ENCODE measurements at regions not wholly inside any gene's neighbourhood (a gene's known extent, or its start where the extent isn't known, plus 50 kb on each side); places are given as distances from the start of the nearest gene placed in this dataset.

- Histone ChIP-seq H3K4me2 (ENCODE audit: insufficient read depth, low read length) (no peak overlapping the region), H3K9me3 (ENCODE audit: low read depth, low read length) (peaks cover 3% of the 10 kb centered on the region), H4K20me1 (ENCODE audit: insufficient read depth, low read length) (no peaks in the 10 kb centered on the region), H3K4me3 (ENCODE audit: insufficient read depth, low read length) (no peak overlapping the region), H3K27me3 (ENCODE audit: insufficient read depth, low read length) (no peaks in the 10 kb centered on the region), H3K36me3 (ENCODE audit: insufficient read depth, low read length) (no peaks in the 10 kb centered on the region), H3K27ac (ENCODE audit: low read depth, low read length) (no peak overlapping the region), H2AFZ (ENCODE audit: low read length) (no peak overlapping the region), H3K79me2 (ENCODE audit: insufficient read depth, low read length) (no peaks in the 10 kb centered on the region), H3K4me1 (ENCODE audit: insufficient read depth, low read length) (no peaks in the 10 kb centered on the region)
- DNase-seq (ENCODE audit: insufficient read length, low spot score, missing footprints) = no peak
- no peak for TF ChIP-seq CTCF (IDR thresholded peaks at IDR 0.05; ENCODE audit: extremely low read depth, low read depth, low read length)
Measured at GRCh38 chr21:23822760-23823159, 1784.5 kb downstream of the MRPL39 start.

GRCh38 chr21:23817337-23817736 lies 1789.9 kb downstream of the MRPL39 start:
- H3K4me2 ChIP-seq (ENCODE audit: insufficient read depth, low read length) = no peak overlapping the region
- no peak overlapping the region for H2AFZ ChIP-seq (ENCODE audit: low read length)
- DNase-seq (ENCODE audit: insufficient read length, low spot score, missing footprints) = no peak
- no peaks in the 10 kb centered on the region for H4K20me1 ChIP-seq (ENCODE audit: insufficient read depth, low read length)
- no peaks in the 10 kb centered on the region for H3K36me3 ChIP-seq (ENCODE audit: insufficient read depth, low read length)
- no peak overlapping the region for H3K27ac ChIP-seq (ENCODE audit: low read depth, low read length)
- H3K4me3 ChIP-seq (ENCODE audit: insufficient read depth, low read length) = no peak overlapping the region
- no peaks in the 10 kb centered on the region for H3K4me1 ChIP-seq (ENCODE audit: insufficient read depth, low read length)
- no peak for TF ChIP-seq CTCF (IDR thresholded peaks at IDR 0.05; ENCODE audit: extremely low read depth, low read depth, low read length)
- H3K9me3 ChIP-seq (ENCODE audit: low read depth, low read length) = no peaks in the 10 kb centered on the region
- H3K27me3 ChIP-seq (ENCODE audit: insufficient read depth, low read length) = no peaks in the 10 kb centered on the region
- no peaks in the 10 kb centered on the region for H3K79me2 ChIP-seq (ENCODE audit: insufficient read depth, low read length)

- Histone ChIP-seq H3K9me3 (ENCODE audit: low read depth, low read length) (no peaks in the 10 kb centered on the region), H3K27ac (ENCODE audit: low read depth, low read length) (no peak overlapping the region), H3K27me3 (ENCODE audit: insufficient read depth, low read length) (no peaks in the 10 kb centered on the region), H3K4me1 (ENCODE audit: insufficient read depth, low read length) (no peaks in the 10 kb centered on the region), H3K36me3 (ENCODE audit: insufficient read depth, low read length) (no peaks in the 10 kb centered on the region), H3K4me2 (ENCODE audit: insufficient read depth, low read length) (no peak overlapping the region), H3K4me3 (ENCODE audit: insufficient read depth, low read length) (no peak overlapping the region), H3K79me2 (ENCODE audit: insufficient read depth, low read length) (no peaks in the 10 kb centered on the region), H4K20me1 (ENCODE audit: insufficient read depth, low read length) (no peaks in the 10 kb centered on the region), H2AFZ (ENCODE audit: low read length) (no peak overlapping the region)
- no peak for DNase-seq (ENCODE audit: insufficient read length, low spot score, missing footprints)
- no peak for TF ChIP-seq CTCF (IDR thresholded peaks at IDR 0.05; ENCODE audit: extremely low read depth, low read depth, low read length)
Measured at GRCh38 chr21:23812485-23812884, 1794.8 kb downstream of the MRPL39 start.

- H3K27ac ChIP-seq (ENCODE audit: low read depth, low read length) = no peak overlapping the region
- H3K27me3 ChIP-seq (ENCODE audit: insufficient read depth, low read length) = no peaks in the 10 kb centered on the region
- H3K9me3 ChIP-seq (ENCODE audit: low read depth, low read length) = no peaks in the 10 kb centered on the region
- no peaks in the 10 kb centered on the region for H3K36me3 ChIP-seq (ENCODE audit: insufficient read depth, low read length)
- H3K4me2 ChIP-seq (ENCODE audit: insufficient read depth, low read length) = no peak overlapping the region
- no peak overlapping the region for H2AFZ ChIP-seq (ENCODE audit: low read length)
- no peak for DNase-seq (ENCODE audit: insufficient read length, low spot score, missing footprints)
- no peak overlapping the region for H3K4me3 ChIP-seq (ENCODE audit: insufficient read depth, low read length)
- TF ChIP-seq CTCF (IDR thresholded peaks at IDR 0.05; ENCODE audit: extremely low read depth, low read depth, low read length) = no peak
- H4K20me1 ChIP-seq (ENCODE audit: insufficient read depth, low read length) = no peaks in the 10 kb centered on the region
- H3K4me1 ChIP-seq (ENCODE audit: insufficient read depth, low read length) = no peaks in the 10 kb centered on the region
- no peaks in the 10 kb centered on the region for H3K79me2 ChIP-seq (ENCODE audit: insufficient read depth, low read length)
Measured at GRCh38 chr21:23811805-23812204, 1795.5 kb downstream of the MRPL39 start.
